Inflammatory macrophage (primary cell): ENCODE measurements at regions not wholly inside any gene's neighbourhood (a gene's known extent, or its start where the extent isn't known, plus 50 kb on each side); places are given as distances from the start of the nearest gene placed in this dataset.
"Not testable (repeated sequence)": the region's sequence is repeated elsewhere in the genome, so short reads cannot be mapped to it uniquely, and the experiment has no call there.

ENCODE experiments used
- DNase-seq, 2 donors: peaks; one replicate each; pipeline ENCODE4 v3.0.0-alpha.2; 2020 to 2022

- no peak for DNase-seq
Measured at GRCh38 chr4:169885893-169886292, 128.1 kb upstream of the HPF1 start.

DNA sequence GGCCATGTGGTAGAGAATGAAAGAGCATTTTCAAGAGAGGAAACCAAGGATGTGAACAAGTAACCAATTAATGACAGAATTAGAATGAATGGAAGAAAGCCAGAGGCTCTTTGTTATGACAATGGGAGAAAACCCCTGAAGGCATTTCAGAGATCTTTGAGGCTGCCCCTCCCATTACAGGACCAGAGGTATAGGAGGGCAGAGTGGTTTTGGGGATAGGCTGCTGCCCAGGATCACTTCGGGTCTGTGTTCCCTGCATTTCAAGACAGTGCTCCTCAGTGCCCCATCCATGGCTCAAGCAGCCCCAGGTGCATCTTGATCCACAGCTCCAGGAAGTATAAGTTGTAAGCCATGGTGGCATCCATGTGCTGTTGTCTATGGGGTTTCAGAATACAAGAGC, 124.0 kb upstream of the HPF1 start:
- DNase-seq = no peak

DNA sequence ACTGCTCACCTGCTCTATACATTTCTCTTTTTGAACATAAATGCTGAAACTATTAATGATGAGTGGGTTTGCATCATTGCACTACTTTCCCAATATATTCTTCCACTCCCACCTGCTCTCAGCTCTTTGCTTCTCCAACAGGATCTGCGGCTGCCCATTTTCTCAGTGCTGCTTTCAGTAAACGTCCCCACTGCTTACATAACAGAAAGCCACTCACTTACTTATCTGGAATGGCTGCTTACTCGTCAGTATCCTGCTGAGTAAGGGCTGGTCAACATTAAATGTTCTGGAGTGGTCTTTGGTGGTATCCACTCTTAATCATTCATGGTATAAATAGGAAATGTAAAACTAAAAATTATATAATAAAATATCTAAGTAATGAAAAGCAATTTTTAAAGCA, 112.8 kb upstream of the HPF1 start:
- DNase-seq = no peak

DNA sequence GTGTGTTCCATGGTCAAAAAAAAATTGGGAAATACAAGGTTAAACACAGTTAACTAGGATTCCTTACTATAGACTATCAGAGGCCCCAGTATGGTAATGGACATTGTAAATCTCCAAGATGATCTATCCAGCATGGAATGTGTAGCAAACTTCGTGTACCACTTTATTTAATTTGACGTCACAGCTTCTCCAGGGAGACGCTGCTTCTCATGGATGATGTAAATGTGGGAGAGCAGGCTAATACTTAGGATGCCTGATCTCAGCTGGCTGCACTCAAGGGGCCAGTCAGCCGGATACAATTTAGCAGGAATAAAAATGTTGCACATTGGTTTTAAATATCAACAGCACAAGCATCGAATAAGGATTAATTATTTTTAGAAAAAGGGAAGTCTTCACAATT, 111.7 kb upstream of the HPF1 start:
- no peak for DNase-seq

- no peak for DNase-seq
Measured at GRCh38 chr4:169861593-169861992, 103.8 kb upstream of the HPF1 start.

GRCh38 chr4:169859366-169860216, 101.8 kb upstream of the HPF1 start:
- DNase-seq = no peak

GRCh38 chr4:169854090-169854489, 96.3 kb upstream of the HPF1 start:
- DNase-seq = no peak

DNA sequence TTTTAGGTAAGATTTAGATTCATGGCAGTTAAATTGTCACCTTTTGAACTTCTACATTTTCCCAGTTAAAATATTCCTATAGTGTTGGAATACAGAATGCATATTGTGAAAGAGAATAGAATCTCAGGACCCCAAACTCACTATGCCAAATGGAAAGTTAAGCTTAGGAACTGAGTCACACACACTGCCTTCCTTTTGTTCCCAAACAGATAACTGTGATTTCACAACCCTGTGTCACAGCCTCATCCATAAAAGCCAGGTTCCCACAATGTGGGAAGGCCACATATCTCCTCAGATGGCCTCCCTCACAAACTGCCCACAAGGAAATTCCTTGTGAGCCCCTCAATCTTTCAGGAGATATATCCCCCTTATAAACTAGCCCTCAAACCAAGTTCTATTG, 94.7 kb upstream of the HPF1 start:
- DNase-seq = no peak

DNA sequence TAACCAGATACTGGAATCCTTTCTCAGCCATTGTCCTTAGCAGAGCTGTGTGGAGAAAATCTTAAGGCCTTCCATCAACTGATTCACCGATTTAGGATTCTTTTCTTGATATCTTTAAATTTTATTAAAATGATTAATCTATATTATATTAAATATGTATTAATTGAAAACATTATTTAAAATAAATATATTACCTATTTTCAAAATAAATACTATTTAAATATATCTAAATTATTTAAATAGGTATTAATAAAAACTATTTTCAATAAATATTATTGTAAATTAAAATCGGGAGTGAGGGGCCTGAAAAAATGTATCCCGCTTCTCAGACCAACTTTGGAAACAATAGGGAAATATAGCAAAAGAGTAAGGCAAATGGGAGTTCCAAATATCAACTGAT, 94.0 kb upstream of the HPF1 start:
- DNase-seq = no peak

DNA sequence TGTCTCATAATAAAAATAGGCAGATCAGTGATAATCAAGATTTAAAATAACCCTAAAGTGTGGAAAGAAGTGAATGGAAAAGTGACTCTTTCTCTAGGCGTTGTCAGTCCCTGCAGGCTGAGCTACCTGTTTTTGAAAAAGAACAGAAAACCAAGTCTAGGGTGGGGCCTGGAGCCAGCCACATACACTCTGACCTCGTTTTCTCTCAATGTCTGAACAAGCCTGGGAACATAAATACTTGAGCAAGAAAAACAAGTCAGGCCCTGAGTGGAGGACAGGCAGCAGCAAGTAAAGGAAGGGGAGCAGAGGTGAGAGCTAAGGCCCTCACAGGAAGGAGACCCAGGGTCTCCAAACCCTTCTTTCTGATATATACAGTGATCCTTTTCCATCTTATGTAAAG, 91.7 kb upstream of the HPF1 start:
- no peak for DNase-seq

GRCh38 chr4:169848018-169848417, 90.3 kb upstream of the HPF1 start:
- no peak for DNase-seq

DNA sequence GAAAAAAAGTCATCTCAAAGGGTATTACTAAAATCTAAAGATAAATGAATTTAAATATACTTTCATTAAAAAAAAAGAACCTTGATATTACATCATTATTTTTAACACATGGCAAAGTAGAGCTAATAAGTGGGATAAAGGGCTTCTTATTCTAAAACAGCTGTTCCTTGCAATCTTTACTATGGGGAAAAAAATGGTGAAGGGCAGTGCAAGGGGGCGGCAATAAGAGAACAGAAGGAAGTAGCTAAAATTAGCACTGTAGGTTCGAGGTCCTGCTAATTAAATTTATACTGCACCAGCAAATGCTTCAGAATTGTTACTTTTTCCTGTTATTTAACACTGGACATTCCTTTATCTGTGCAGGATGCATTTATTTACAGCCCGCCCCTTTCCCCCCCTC, 89.4 kb upstream of the HPF1 start:
- no peak for DNase-seq

GRCh38 chr4:169846396-169846795, 88.7 kb upstream of the HPF1 start:
- DNase-seq = no peak

- no peak for DNase-seq
Measured at GRCh38 chr4:169841776-169842175, 84.0 kb upstream of the HPF1 start.

- DNase-seq = no peak
Measured at GRCh38 chr4:169840554-169840953, 82.8 kb upstream of the HPF1 start.

DNA sequence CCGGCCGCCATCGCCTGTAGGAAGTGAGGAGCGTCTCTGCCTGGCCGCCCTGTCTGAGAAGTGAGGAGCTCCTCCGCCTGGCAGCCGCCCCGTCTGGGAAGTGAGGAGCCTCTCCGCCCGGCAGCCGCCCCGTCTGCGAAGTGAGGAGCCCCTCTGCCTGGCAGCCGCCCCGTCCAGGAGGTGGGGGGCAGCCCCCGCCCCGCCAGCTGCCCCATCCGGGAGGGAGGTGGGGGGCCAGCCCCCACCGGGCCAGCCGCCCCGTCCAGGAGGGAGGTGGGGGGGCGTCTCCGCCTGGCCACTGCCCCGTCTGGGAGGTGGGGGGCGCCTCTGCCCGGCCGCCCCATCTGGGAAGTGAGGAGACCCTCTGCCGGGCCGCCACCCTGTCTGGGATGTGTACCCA, 70.6 kb upstream of the HPF1 start:
- not testable (repeated sequence) for DNase-seq

- DNase-seq = no peak
Measured at GRCh38 chr4:169826634-169827187, 69.0 kb upstream of the HPF1 start.

DNA sequence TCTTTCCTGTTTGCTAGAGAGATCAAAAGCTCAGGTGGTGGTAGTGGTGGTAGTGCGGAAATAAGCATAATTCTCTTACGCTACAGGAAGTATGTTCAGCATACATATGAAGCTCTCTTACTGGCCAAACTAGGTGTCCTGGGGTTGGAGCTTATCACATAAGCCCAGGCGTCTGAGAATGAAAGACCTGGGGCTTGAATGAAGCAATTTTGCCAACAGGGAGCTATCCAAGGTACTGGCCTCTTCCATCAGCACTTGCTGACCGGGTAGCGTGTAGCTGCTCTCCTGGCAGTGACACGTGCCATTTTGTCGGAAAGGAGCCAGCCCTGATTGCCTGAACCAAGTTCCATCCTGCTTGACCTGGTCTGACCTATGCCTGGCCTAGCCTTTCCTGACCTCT, 65.9 kb upstream of the HPF1 start:
- peak; percentile 2 to 42 for DNase-seq

GRCh38 chr4:169821402-169821801, 63.7 kb upstream of the HPF1 start:
- no peak for DNase-seq

DNA sequence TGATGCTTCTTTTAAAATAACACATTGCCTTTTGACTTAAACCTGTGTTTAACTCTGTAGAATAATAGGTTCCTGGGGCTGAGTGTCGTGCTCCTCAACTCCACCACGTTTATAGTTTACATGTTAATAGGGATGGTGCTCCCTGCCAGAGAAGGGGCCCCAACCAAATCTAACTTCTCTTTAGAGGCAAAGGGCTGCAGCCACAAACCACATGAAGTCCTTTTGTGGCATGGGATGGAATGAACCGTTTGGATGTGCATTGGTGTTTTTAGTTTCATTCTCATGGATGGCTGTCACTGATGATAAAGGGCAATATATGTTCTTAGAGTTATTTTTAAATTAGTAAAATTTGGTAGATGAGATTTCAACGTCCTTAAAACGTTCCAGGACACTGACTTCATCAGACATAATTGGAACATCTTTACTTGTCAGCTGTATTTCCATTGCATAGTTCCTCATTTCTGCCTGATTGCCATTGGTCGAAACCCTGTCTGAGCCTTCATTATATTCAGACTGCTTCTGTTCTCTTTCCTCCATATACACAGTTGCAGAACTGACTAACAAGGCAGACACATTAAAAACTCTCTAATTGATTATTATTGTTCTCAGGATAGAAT, 60.4 kb upstream of the HPF1 start:
- DNase-seq = peak; percentile 3 to 7

DNA sequence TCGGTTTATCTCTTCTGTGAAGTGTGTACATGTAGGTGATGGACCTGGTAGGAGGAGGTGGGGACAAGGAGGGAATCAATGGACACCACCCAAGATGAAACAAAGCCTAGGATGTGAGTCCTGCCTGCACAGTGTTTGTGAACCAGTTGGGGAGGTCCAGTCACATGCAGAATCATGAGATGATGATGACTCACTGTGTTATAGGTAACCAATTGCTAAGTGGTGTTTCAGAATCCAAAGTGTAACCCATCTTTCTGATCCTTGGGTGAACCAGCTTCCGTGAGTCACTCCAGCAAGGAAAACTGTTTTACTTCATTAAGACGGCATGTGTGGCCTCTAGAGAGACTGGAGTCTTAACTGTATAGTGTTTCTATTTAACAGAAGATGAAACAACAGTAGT, 57.9 kb upstream of the HPF1 start:
- no peak for DNase-seq

- no peak for DNase-seq
Measured at GRCh38 chr4:169811476-169811875, 53.7 kb upstream of the HPF1 start.

DNA sequence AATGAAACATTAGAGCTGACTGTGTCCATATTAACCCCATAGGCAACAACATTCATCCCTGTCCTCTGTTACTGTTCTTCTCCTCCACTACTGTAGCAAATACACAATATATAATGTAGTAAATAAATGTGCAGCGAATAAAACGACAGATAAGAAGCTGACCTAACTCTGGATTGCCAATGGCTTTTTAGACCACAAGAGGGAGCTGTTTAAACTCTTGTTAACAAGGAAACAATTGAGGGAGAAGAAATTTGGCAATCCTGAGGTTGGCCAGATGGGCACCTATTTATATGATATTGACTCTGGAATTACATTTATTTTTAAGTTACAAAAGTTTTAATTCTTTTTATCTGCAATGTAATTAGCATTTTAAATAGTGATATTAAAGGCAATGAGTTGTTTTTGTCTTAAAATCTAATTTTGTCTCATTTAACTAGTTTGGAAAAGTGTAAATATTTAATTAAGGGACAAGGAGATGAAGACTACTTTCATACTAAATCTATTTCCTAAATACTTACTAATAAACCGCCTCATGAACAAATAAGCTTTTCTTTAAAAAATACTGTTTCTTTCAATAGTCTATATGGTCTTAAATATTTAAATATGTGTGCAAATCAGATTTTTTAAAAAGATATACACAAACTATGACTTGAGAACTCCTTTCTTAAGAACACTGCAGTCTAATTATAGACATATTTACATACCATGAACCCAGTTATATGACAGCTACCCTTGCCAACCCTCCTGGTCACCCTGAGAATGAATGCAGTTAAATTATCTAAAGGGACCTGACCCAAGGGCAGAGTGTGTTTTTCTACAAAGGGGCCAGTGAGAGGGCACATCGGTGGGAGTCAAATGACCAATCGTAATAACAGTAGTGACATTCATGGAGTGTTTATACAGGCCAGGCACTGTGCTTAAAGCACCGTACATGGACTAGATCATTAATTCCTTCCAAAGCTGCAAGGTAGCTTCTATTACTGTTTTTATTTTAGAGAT, 52.9 kb upstream of the HPF1 start:
- DNase-seq = peak; percentile 80 to 82
